ENCODE measurements at regions not wholly inside any gene's neighbourhood (a gene's known extent, or its start where the extent isn't known, plus 50 kb on each side); places are given as distances from the start of the nearest gene placed in this dataset.

DNA sequence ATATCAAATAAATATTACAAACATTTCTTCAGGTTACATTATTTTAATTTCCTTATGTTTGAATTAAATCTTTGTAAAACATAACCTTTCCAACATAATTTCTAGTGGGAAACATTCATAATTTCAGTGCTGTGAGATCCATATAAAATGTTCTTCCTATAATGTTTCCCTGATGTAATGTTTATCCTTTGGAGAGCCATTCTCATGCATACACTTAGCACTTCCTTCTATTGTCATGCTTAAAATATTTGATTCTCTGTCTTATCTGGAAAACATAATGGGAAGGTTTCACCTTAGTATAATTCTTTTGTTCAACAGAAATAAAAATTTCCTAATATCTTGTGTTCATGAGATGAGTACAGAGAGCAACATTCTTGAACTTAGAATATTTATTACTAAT is 472.5 kb downstream of the ADAMTS20 start:
- Histone ChIP-seq H3K27me3 (ENCODE audit: control insufficient read depth in 1 of 2, insufficient read depth in 1 of 2, low read length in 2 of 2) (no peaks in the 10 kb centered on the region), H2BK120ac (ENCODE audit: low read depth, low read length) (no peak overlapping the region), H3K23ac (ENCODE audit: low read length in 2 of 2) (no peak overlapping the region), H3K79me1 (replicated peaks; ENCODE audit: low read length, poor library complexity, severe bottlenecking) (no peaks in the 10 kb centered on the region), H3K4me3 (ENCODE audit: insufficient read depth in 1 of 2, low read depth in 1 of 2, low read length in 2 of 2) (no peak overlapping the region), H3K4me2 (ENCODE audit: low read length, poor library complexity, severe bottlenecking) (no peak overlapping the region), H3K9ac (ENCODE audit: low read length) (no peak overlapping the region), H3K14ac (ENCODE audit: low read length in 2 of 2) (no peak overlapping the region), H3K4ac (ENCODE audit: low read depth in 1 of 2, low read length in 2 of 2) (no peak overlapping the region), H3K9me3 (ENCODE audit: control insufficient read depth, low read length) (no peaks in the 10 kb centered on the region), H3K27ac (ENCODE audit: low read length, poor library complexity, severe bottlenecking) (no peak overlapping the region), H2AFZ (ENCODE audit: low read depth, low read length) (no peak overlapping the region), H4K91ac (ENCODE audit: low read length) (no peak overlapping the region), H2BK15ac (ENCODE audit: low read depth, poor library complexity, severe bottlenecking) (no peak overlapping the region), H2AK5ac (ENCODE audit: low read length, severe bottlenecking) (no peak overlapping the region), H4K8ac (ENCODE audit: low read length) (no peak overlapping the region), H3K4me1 (ENCODE audit: control insufficient read depth, insufficient read depth, low read depth, low read length) (no peaks in the 10 kb centered on the region), H2BK5ac (ENCODE audit: low read depth, low read length, poor library complexity, severe bottlenecking) (no peak overlapping the region), H3K36me3 (ENCODE audit: control insufficient read depth in 1 of 2, insufficient read depth in 2 of 2, low read depth in 1 of 2, low read length in 2 of 2) (no peaks in the 10 kb centered on the region), H3K18ac (ENCODE audit: low read depth in 1 of 2, low read length in 2 of 2) (no peak overlapping the region), H2BK12ac (ENCODE audit: low read length in 2 of 2) (no peak overlapping the region)
- no peak for DNase-seq

DNA sequence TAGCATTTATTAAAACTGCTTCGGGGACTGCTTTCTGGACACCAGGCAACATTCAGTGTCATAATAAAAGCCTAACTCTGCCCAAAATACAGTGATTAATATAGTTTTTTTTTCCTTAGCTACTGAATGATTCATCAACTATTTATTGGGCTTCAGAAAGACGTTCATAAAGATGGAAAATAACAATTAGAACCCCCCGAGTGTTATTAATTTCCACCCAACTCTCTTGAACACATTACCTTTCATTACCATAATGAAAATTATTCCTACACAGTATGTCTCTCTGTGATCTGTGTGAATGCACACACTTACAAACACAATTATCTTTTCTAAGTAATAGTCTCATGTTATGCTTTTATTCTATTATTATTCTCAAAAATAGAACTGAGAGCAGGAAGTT is 473.0 kb downstream of the ADAMTS20 start:
- H2AFZ ChIP-seq (ENCODE audit: low read depth, low read length): no peak overlapping the region
- no peaks in the 10 kb centered on the region for H3K27me3 ChIP-seq (ENCODE audit: control insufficient read depth in 1 of 2, insufficient read depth in 1 of 2, low read length in 2 of 2)
- no peak overlapping the region for H2BK120ac ChIP-seq (ENCODE audit: low read depth, low read length)
- H2BK12ac ChIP-seq (ENCODE audit: low read length in 2 of 2): no peak overlapping the region
- H2BK15ac ChIP-seq (ENCODE audit: low read depth, poor library complexity, severe bottlenecking): no peak overlapping the region
- WGBS: 84% methylated on average over 2 of the region's 3 CpGs
- H3K23ac ChIP-seq (ENCODE audit: low read length in 2 of 2): no peak overlapping the region
- no peak overlapping the region for H4K91ac ChIP-seq (ENCODE audit: low read length)
- no peak overlapping the region for H3K4me3 ChIP-seq (ENCODE audit: insufficient read depth in 1 of 2, low read depth in 1 of 2, low read length in 2 of 2)
- no peak overlapping the region for H3K27ac ChIP-seq (ENCODE audit: low read length, poor library complexity, severe bottlenecking)
- H3K9me3 ChIP-seq (ENCODE audit: control insufficient read depth, low read length): no peaks in the 10 kb centered on the region
- H3K18ac ChIP-seq (ENCODE audit: low read depth in 1 of 2, low read length in 2 of 2): no peak overlapping the region
- no peaks in the 10 kb centered on the region for H3K79me1 ChIP-seq (replicated peaks; ENCODE audit: low read length, poor library complexity, severe bottlenecking)
- no peak for DNase-seq
- H3K4ac ChIP-seq (ENCODE audit: low read depth in 1 of 2, low read length in 2 of 2): no peak overlapping the region
- H3K9ac ChIP-seq (ENCODE audit: low read length): no peak overlapping the region
- H2BK5ac ChIP-seq (ENCODE audit: low read depth, low read length, poor library complexity, severe bottlenecking): no peak overlapping the region
- no peak overlapping the region for H4K8ac ChIP-seq (ENCODE audit: low read length)
- no peak overlapping the region for H3K14ac ChIP-seq (ENCODE audit: low read length in 2 of 2)
- no peaks in the 10 kb centered on the region for H3K36me3 ChIP-seq (ENCODE audit: control insufficient read depth in 1 of 2, insufficient read depth in 2 of 2, low read depth in 1 of 2, low read length in 2 of 2)
- H2AK5ac ChIP-seq (ENCODE audit: low read length, severe bottlenecking): no peak overlapping the region
- no peak overlapping the region for H3K4me2 ChIP-seq (ENCODE audit: low read length, poor library complexity, severe bottlenecking)
- H3K4me1 ChIP-seq (ENCODE audit: control insufficient read depth, insufficient read depth, low read depth, low read length): no peaks in the 10 kb centered on the region

DNA sequence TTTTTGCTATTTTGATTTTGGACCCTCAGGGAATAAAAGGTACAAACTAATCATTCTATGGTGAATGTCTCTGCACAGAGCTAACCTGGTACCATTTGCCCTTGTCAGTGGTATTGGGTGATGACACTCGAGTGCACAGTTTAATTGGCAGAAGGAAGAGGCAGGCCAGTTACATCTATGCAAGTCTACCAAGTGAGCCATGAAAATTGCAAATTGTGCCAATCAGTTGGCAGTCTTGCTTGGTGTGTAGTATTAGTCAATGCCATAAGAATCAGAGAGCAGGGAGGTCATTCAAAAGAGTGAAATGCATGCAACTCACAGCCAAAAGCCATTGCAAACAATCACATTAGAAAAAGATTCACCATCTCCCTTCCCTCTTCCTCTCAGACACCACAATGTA is 479.6 kb downstream of the ADAMTS20 start:
- no peak overlapping the region for H4K91ac ChIP-seq (ENCODE audit: low read length)
- no peaks in the 10 kb centered on the region for H3K79me1 ChIP-seq (replicated peaks; ENCODE audit: low read length, poor library complexity, severe bottlenecking)
- no peak overlapping the region for H3K4me2 ChIP-seq (ENCODE audit: low read length, poor library complexity, severe bottlenecking)
- no peak overlapping the region for H4K8ac ChIP-seq (ENCODE audit: low read length)
- H3K36me3 ChIP-seq (ENCODE audit: control insufficient read depth in 1 of 2, insufficient read depth in 2 of 2, low read depth in 1 of 2, low read length in 2 of 2): no peaks in the 10 kb centered on the region
- H2BK12ac ChIP-seq (ENCODE audit: low read length in 2 of 2): no peak overlapping the region
- H2BK15ac ChIP-seq (ENCODE audit: low read depth, poor library complexity, severe bottlenecking): no peak overlapping the region
- WGBS: 90% methylated on average over 1 of the region's 1 CpG
- H3K14ac ChIP-seq (ENCODE audit: low read length in 2 of 2): no peak overlapping the region
- no peak overlapping the region for H3K27ac ChIP-seq (ENCODE audit: low read length, poor library complexity, severe bottlenecking)
- H3K9ac ChIP-seq (ENCODE audit: low read length): no peak overlapping the region
- peaks cover 3% of the 10 kb centered on the region for H3K9me3 ChIP-seq (ENCODE audit: control insufficient read depth, low read length)
- no peak overlapping the region for H2BK5ac ChIP-seq (ENCODE audit: low read depth, low read length, poor library complexity, severe bottlenecking)
- no peak overlapping the region for H3K18ac ChIP-seq (ENCODE audit: low read depth in 1 of 2, low read length in 2 of 2)
- DNase-seq: no peak
- H2AFZ ChIP-seq (ENCODE audit: low read depth, low read length): no peak overlapping the region
- H3K4me1 ChIP-seq (ENCODE audit: control insufficient read depth, insufficient read depth, low read depth, low read length): no peaks in the 10 kb centered on the region
- H2BK120ac ChIP-seq (ENCODE audit: low read depth, low read length): no peak overlapping the region
- H3K23ac ChIP-seq (ENCODE audit: low read length in 2 of 2): no peak overlapping the region
- no peaks in the 10 kb centered on the region for H3K27me3 ChIP-seq (ENCODE audit: control insufficient read depth in 1 of 2, insufficient read depth in 1 of 2, low read length in 2 of 2)
- H3K4ac ChIP-seq (ENCODE audit: low read depth in 1 of 2, low read length in 2 of 2): no peak overlapping the region
- H3K4me3 ChIP-seq (ENCODE audit: insufficient read depth in 1 of 2, low read depth in 1 of 2, low read length in 2 of 2): no peak overlapping the region
- no peak overlapping the region for H2AK5ac ChIP-seq (ENCODE audit: low read length, severe bottlenecking)

DNA sequence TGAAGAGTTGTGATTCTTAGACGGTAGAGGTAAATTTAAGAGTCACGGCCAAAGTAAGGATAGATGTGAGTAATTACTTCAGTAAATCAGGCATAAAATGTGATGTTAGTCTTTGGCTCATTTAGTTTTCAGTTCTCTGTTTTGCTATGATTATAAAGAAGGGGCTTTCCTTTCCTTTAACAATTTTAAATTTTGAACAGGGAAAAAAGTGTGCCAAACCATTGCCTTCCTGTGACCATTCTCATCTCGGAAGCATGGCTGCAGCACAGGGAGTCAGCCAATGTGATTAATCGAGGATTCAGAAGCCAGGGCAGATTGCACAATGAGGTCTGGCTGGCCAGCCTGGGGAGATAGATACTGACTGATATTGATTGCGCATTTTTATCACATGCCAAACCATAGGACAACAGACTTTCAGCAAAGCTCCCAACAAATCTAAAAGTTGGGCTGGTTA is 480.2 kb upstream of the PRICKLE1 start:
- H3K23ac ChIP-seq (ENCODE audit: low read length in 2 of 2): no peak overlapping the region
- no peak overlapping the region for H2BK120ac ChIP-seq (ENCODE audit: low read depth, low read length)
- no peak overlapping the region for H2BK5ac ChIP-seq (ENCODE audit: low read depth, low read length, poor library complexity, severe bottlenecking)
- no peaks in the 10 kb centered on the region for H3K36me3 ChIP-seq (ENCODE audit: control insufficient read depth in 1 of 2, insufficient read depth in 2 of 2, low read depth in 1 of 2, low read length in 2 of 2)
- no peak overlapping the region for H2BK15ac ChIP-seq (ENCODE audit: low read depth, poor library complexity, severe bottlenecking)
- H3K79me1 ChIP-seq (replicated peaks; ENCODE audit: low read length, poor library complexity, severe bottlenecking): no peaks in the 10 kb centered on the region
- DNase-seq: no peak
- peak overlapping the region; percentile 50 for H3K9ac ChIP-seq (ENCODE audit: low read length)
- H3K4me3 ChIP-seq (ENCODE audit: insufficient read depth in 1 of 2, low read depth in 1 of 2, low read length in 2 of 2): no peak overlapping the region
- H4K91ac ChIP-seq (ENCODE audit: low read length): no peak overlapping the region
- H3K9me3 ChIP-seq (ENCODE audit: control insufficient read depth, low read length): peaks cover 3% of the 10 kb centered on the region
- 89% methylated on average over 5 of the region's 5 CpGs for WGBS
- peaks cover 2% of the 10 kb centered on the region for H3K4me1 ChIP-seq (ENCODE audit: control insufficient read depth, insufficient read depth, low read depth, low read length)
- no peak overlapping the region for H2AFZ ChIP-seq (ENCODE audit: low read depth, low read length)
- no peak overlapping the region for H3K14ac ChIP-seq (ENCODE audit: low read length in 2 of 2)
- no peak overlapping the region for H3K27ac ChIP-seq (ENCODE audit: low read length, poor library complexity, severe bottlenecking)
- no peak overlapping the region for H2AK5ac ChIP-seq (ENCODE audit: low read length, severe bottlenecking)
- no peak overlapping the region for H3K18ac ChIP-seq (ENCODE audit: low read depth in 1 of 2, low read length in 2 of 2)
- no peak overlapping the region for H2BK12ac ChIP-seq (ENCODE audit: low read length in 2 of 2)
- H3K27me3 ChIP-seq (ENCODE audit: control insufficient read depth in 1 of 2, insufficient read depth in 1 of 2, low read length in 2 of 2): no peaks in the 10 kb centered on the region
- no peak overlapping the region for H3K4ac ChIP-seq (ENCODE audit: low read depth in 1 of 2, low read length in 2 of 2)
- H3K4me2 ChIP-seq (ENCODE audit: low read length, poor library complexity, severe bottlenecking): no peak overlapping the region
- H4K8ac ChIP-seq (ENCODE audit: low read length): no peak overlapping the region
